ENCODE measurements at regions not wholly inside any gene's neighbourhood (a gene's known extent, or its start where the extent isn't known, plus 50 kb on each side); places are given as distances from the start of the nearest gene placed in this dataset.

GRCh38 chr7:136665878-136666509 lies 202.5 kb upstream of the CHRM2 start:
- TF ChIP-seq CTCF (IDR thresholded peaks at IDR 0.05) (no peak), POLR2A (IDR thresholded peaks at IDR 0.05) (no peak), POLR2AphosphoS5 (IDR thresholded peaks at IDR 0.05) (no peak), EP300 (IDR thresholded peaks at IDR 0.05) (no peak)

All from upper lobe of left lung (tissue), 4 donors.